Fibroblast of lung (primary cell): ENCODE measurements at regions not wholly inside any gene's neighbourhood (a gene's known extent, or its start where the extent isn't known, plus 50 kb on each side); places are given as distances from the start of the nearest gene placed in this dataset.

Experiments used
- DNase-seq, 2 donors: peaks; one replicate each; pipeline versions ENCODE4 v3.0.0 to v3.0.0-alpha.2; 2010; ENCODE audit warnings: low read depth in 2 of 2
- H2AFZ ChIP-seq: 2 replicates; pipeline ENCODE4 v1.5.1; 2012; ENCODE audit warnings: low read length, control low read depth, inconsistent platforms
- H3K27ac ChIP-seq: 2 replicates; pipeline ENCODE4 v1.5.1; 2011; ENCODE audit warnings: low read length, control low read depth; ENCODE audit not compliant: insufficient read depth
- H3K27me3 ChIP-seq: 2 replicates; pipeline ENCODE4 v1.5.1; 2011; ENCODE audit warnings: mild to moderate bottlenecking, low read length; ENCODE audit not compliant: control insufficient read depth, insufficient read depth
- H3K36me3 ChIP-seq: 2 replicates; pipeline ENCODE4 v1.5.1; 2011; ENCODE audit warnings: low read length; ENCODE audit not compliant: control insufficient read depth, insufficient read depth
- H3K4me1 ChIP-seq: 2 replicates; pipeline ENCODE4 v1.5.1; 2011; ENCODE audit warnings: low read length; ENCODE audit not compliant: control insufficient read depth, insufficient read depth; ENCODE audit errors: extremely low read depth
- H3K4me2 ChIP-seq: 2 replicates; pipeline ENCODE4 v1.5.1; 2011; ENCODE audit warnings: low read length, control low read depth; ENCODE audit not compliant: insufficient read depth; ENCODE audit errors: extremely low read depth
- H3K4me3 ChIP-seq, 4 experiments: fragments of 200-600 bp in 1 of 4; sonication (generic) in 1 of 4; replicated peaks in 1 of 4; 2 replicates each; pipeline ENCODE4 v1.5.1; 2011 to 2016; ENCODE audit warnings: low read length in 4 of 4, low read depth in 3 of 4, mild to moderate bottlenecking in 3 of 4, control low read depth in 2 of 4, inconsistent platforms in 1 of 4, mixed read lengths in 1 of 4; ENCODE audit not compliant: insufficient read depth in 1 of 4; ENCODE audit errors: control extremely low read depth in 1 of 4
- H3K79me2 ChIP-seq: 2 replicates; pipeline ENCODE4 v1.5.1; 2012; ENCODE audit warnings: mild to moderate bottlenecking, low read length, inconsistent platforms; ENCODE audit not compliant: control insufficient read depth, insufficient read depth
- H3K9ac ChIP-seq: 2 replicates; pipeline ENCODE4 v1.5.1; 2011; ENCODE audit warnings: mild to moderate bottlenecking, low read length, control low read depth; ENCODE audit not compliant: insufficient read depth
- H3K9me3 ChIP-seq: 2 replicates; pipeline ENCODE4 v1.5.1; 2012; ENCODE audit warnings: low read depth, low read length; ENCODE audit not compliant: control insufficient read depth, insufficient read depth
- H4K20me1 ChIP-seq: 2 replicates; pipeline ENCODE4 v1.5.1; 2011; ENCODE audit warnings: low read length; ENCODE audit not compliant: control insufficient read depth, insufficient read depth; ENCODE audit errors: extremely low read depth
- CTCF ChIP-seq, 2 donors: IDR thresholded peaks in 1 of 2; conservative IDR thresholded peaks in 1 of 2; 1 replicate in 1 of 2; 2 replicates in 1 of 2; pipeline ENCODE4 v1.5.1; 2011 to 2012; ENCODE audit warnings: low read length in 2 of 2, control low read depth in 1 of 2, inconsistent platforms in 1 of 2, low read depth in 1 of 2, mild to moderate bottlenecking in 1 of 2
- EZH2 ChIP-seq: IDR thresholded peaks from 2 replicates; pipeline ENCODE4 v1.5.1; 2012; ENCODE audit warnings: low read length, control low read depth, mild to moderate bottlenecking; ENCODE audit errors: missing control alignments

GRCh38 chr12:18922851-18923250, 184.9 kb downstream of the CAPZA3 start:
- H3K79me2 ChIP-seq = no peaks in the 10 kb centered on the region
- H3K4me1 ChIP-seq = no peaks in the 10 kb centered on the region
- no peaks in the 10 kb centered on the region for H3K27me3 ChIP-seq
- no peaks in the 10 kb centered on the region for H3K9me3 ChIP-seq
- no peak overlapping the region for H3K9ac ChIP-seq
- no peak overlapping the region for H3K27ac ChIP-seq
- H2AFZ ChIP-seq = no peak overlapping the region
- H3K4me3 ChIP-seq = no peak overlapping the region
- TF ChIP-seq CTCF (conservative IDR thresholded peaks at IDR 0.05 in 1 of 2, IDR thresholded peaks at IDR 0.05 in 1 of 2; ENCODE audit: low read depth in 1 of 2, low read length in 2 of 2) (no peak), EZH2 (no peak)
- H3K36me3 ChIP-seq = no peaks in the 10 kb centered on the region
- no peak for DNase-seq
- H3K4me2 ChIP-seq = no peak overlapping the region
- H4K20me1 ChIP-seq = no peaks in the 10 kb centered on the region

DNA sequence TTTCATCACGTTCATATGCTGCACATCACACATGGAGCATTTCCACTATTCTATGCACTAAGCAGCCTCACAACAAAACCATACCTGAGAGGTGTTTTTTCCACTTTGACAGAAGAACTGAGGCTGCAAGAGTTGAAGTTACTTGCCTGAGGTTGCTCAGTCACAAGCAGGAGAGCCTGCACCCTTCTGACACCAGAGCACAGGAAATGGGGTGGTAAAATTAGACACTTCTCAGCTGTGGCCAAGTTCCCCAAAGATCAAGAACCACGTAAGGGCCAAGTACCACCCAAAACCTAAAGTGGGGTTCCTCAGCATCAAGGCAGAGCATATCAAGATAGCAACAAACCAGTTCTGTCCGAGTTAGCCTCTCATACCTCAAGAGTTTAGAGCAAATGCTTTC, 185.8 kb downstream of the CAPZA3 start:
- H3K4me2 ChIP-seq = no peak overlapping the region
- H3K4me1 ChIP-seq = no peaks in the 10 kb centered on the region
- H4K20me1 ChIP-seq = no peaks in the 10 kb centered on the region
- TF ChIP-seq EZH2 (no peak), CTCF (conservative IDR thresholded peaks at IDR 0.05 in 1 of 2, IDR thresholded peaks at IDR 0.05 in 1 of 2; ENCODE audit: low read depth in 1 of 2, low read length in 2 of 2) (no peak)
- no peaks in the 10 kb centered on the region for H3K27me3 ChIP-seq
- no peak overlapping the region for H3K9ac ChIP-seq
- no peaks in the 10 kb centered on the region for H3K79me2 ChIP-seq
- DNase-seq = no peak
- no peaks in the 10 kb centered on the region for H3K36me3 ChIP-seq
- no peak overlapping the region for H3K27ac ChIP-seq
- no peaks in the 10 kb centered on the region for H3K9me3 ChIP-seq
- H3K4me3 ChIP-seq = no peak overlapping the region
- no peak overlapping the region for H2AFZ ChIP-seq

DNA sequence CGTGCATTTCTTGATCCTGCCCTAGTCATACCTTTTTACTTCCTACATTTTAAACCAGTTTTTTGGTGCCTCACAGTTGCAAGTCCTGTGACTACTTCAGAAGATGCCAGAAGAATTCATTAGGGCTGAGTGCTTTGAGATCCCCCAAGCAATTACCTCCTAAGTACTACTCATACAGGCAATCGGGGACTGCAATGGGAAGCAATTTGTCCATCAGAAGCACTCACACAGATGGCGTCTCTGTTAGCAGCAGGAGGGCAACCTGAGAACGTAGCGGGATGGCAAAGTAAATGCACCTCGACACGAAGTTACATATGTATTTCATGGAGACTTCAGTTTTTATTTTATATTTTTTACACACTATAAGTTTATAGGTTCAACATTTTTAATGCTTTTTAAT, 188.3 kb downstream of the CAPZA3 start:
- H3K4me2 ChIP-seq = no peak overlapping the region
- no peaks in the 10 kb centered on the region for H3K4me1 ChIP-seq
- no peak overlapping the region for H3K4me3 ChIP-seq

More for the DNA sequence above, 188.3 kb downstream of the CAPZA3 start:
- TF ChIP-seq CTCF (conservative IDR thresholded peaks at IDR 0.05 in 1 of 2, IDR thresholded peaks at IDR 0.05 in 1 of 2; ENCODE audit: low read depth in 1 of 2, low read length in 2 of 2) = no peak
- H2AFZ ChIP-seq = no peak overlapping the region
- H3K36me3 ChIP-seq = no peaks in the 10 kb centered on the region
- no peak overlapping the region for H3K27ac ChIP-seq
- no peaks in the 10 kb centered on the region for H3K9me3 ChIP-seq
- no peaks in the 10 kb centered on the region for H3K27me3 ChIP-seq
- H3K9ac ChIP-seq = no peak overlapping the region
- no peaks in the 10 kb centered on the region for H4K20me1 ChIP-seq
- no peaks in the 10 kb centered on the region for H3K79me2 ChIP-seq
- no peak for DNase-seq
